DOHH2 (cell line): ENCODE measurements at regions not wholly inside any gene's neighbourhood (a gene's known extent, or its start where the extent isn't known, plus 50 kb on each side); places are given as distances from the start of the nearest gene placed in this dataset.

Source experiments
- EZH2phosphoT487 ChIP-seq: fragments of 200-600 bp; sonication (generic); IDR thresholded peaks from 2 replicates; pipeline ENCODE4 v1.6.1; 2017; ENCODE audit warnings: borderline replicate concordance, mild to moderate bottlenecking, antibody characterized with exemption, low read length, moderate library complexity, mixed read lengths
- TF ChIP-seq, protein P1 (sequence below): fragments of 200-600 bp; sonication (generic); IDR thresholded peaks from one replicate; pipeline ENCODE4 v1.5.1; 2014; ENCODE audit warnings: antibody characterized with exemption, mild to moderate bottlenecking, low read depth, low read length; ENCODE audit not compliant: poor library complexity, severe bottlenecking

DNA sequence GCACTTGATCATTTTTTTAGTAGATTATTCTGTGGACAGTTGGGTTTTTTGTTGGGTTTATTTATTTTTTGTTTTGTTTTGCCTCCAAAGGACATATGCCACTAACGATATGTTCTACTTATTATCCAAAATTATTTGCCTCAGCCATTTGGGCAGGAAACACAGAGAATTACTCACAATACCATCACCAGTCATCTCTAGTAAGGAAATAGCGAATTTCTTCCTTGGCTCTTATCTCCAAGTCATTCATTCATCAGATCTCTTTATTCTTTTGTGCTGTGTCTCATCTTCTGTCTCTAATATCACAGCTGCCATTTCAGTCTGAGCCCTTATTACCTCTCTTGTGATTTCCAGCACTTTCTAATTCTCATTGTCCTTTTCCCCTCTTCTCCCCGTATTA lies 130.4 kb upstream of the SMLR1 start:
- TF ChIP-seq, protein P1, sequence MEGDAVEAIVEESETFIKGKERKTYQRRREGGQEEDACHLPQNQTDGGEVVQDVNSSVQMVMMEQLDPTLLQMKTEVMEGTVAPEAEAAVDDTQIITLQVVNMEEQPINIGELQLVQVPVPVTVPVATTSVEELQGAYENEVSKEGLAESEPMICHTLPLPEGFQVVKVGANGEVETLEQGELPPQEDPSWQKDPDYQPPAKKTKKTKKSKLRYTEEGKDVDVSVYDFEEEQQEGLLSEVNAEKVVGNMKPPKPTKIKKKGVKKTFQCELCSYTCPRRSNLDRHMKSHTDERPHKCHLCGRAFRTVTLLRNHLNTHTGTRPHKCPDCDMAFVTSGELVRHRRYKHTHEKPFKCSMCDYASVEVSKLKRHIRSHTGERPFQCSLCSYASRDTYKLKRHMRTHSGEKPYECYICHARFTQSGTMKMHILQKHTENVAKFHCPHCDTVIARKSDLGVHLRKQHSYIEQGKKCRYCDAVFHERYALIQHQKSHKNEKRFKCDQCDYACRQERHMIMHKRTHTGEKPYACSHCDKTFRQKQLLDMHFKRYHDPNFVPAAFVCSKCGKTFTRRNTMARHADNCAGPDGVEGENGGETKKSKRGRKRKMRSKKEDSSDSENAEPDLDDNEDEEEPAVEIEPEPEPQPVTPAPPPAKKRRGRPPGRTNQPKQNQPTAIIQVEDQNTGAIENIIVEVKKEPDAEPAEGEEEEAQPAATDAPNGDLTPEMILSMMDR: no peak
- TF ChIP-seq EZH2phosphoT487: no peak
